ENCODE measurements at regions not wholly inside any gene's neighbourhood (a gene's known extent, or its start where the extent isn't known, plus 50 kb on each side); places are given as distances from the start of the nearest gene placed in this dataset.

- no peaks in the 10 kb centered on the region for H3K4me1 ChIP-seq (ENCODE audit: insufficient read depth)
- WGBS, 3 donors, result 9 to 14% (median 13%) methylated on average over 3 of the region's 3 CpGs
- H3K9me3 ChIP-seq, result no peaks in the 10 kb centered on the region
- intact Hi-C loops (cut with DNase I), result no loop called here
- no peaks in the 10 kb centered on the region for H3K27me3 ChIP-seq
- H3K4me3 ChIP-seq, result no peak overlapping the region
- H3K27ac ChIP-seq, result no peak overlapping the region
- no peaks in the 10 kb centered on the region for H3K36me3 ChIP-seq
- no peak for TF ChIP-seq EP300 (IDR thresholded peaks at IDR 0.05)
- DNase-seq, result no peak
Observed at GRCh38 chr4:125041372-125041930, 273.3 kb upstream of the FAT4 start.

- intact Hi-C loops (cut with DNase I), result no loop called here
- Histone ChIP-seq H3K27me3 (no peaks in the 10 kb centered on the region), H3K4me3 (no peak overlapping the region), H3K27ac (no peak overlapping the region), H3K36me3 (no peaks in the 10 kb centered on the region), H3K9me3 (no peaks in the 10 kb centered on the region), H3K4me1 (ENCODE audit: insufficient read depth) (no peaks in the 10 kb centered on the region)
- WGBS, 3 donors, result 62 to 76% (median 75%) methylated on average over 5 of the region's 5 CpGs
- no peak for TF ChIP-seq CTCF (IDR thresholded peaks at IDR 0.05)
- no peak for TF ChIP-seq POLR2A (IDR thresholded peaks at IDR 0.05)
- no peak for TF ChIP-seq EP300 (IDR thresholded peaks at IDR 0.05)
- DNase-seq, result no peak
Observed at GRCh38 chr4:125039550-125039949, 275.2 kb upstream of the FAT4 start.

- no peak overlapping the region for H3K4me3 ChIP-seq
- H3K9me3 ChIP-seq, result no peaks in the 10 kb centered on the region
- intact Hi-C loops (cut with DNase I), result no loop called here
- no peaks in the 10 kb centered on the region for H3K27me3 ChIP-seq
- no peak overlapping the region for H3K27ac ChIP-seq
- TF ChIP-seq POLR2A (IDR thresholded peaks at IDR 0.05) (no peak), CTCF (IDR thresholded peaks at IDR 0.05) (no peak), EP300 (IDR thresholded peaks at IDR 0.05) (no peak)
- 85 to 90% (median 89%) methylated on average over 6 of the region's 6 CpGs for WGBS, 3 donors
- no peak for DNase-seq
- H3K36me3 ChIP-seq, result no peaks in the 10 kb centered on the region
- no peaks in the 10 kb centered on the region for H3K4me1 ChIP-seq (ENCODE audit: insufficient read depth)
Observed at GRCh38 chr4:125022855-125023501, 291.8 kb upstream of the FAT4 start.

- Histone ChIP-seq H3K27ac (no peak overlapping the region), H3K4me1 (ENCODE audit: insufficient read depth) (no peaks in the 10 kb centered on the region), H3K4me3 (no peak overlapping the region), H3K36me3 (no peaks in the 10 kb centered on the region), H3K9me3 (no peaks in the 10 kb centered on the region), H3K27me3 (no peaks in the 10 kb centered on the region)
- intact Hi-C loops (cut with DNase I), result no loop called here
- TF ChIP-seq POLR2A (IDR thresholded peaks at IDR 0.05) (no peak), EP300 (IDR thresholded peaks at IDR 0.05) (no peak), CTCF (IDR thresholded peaks at IDR 0.05) (no peak)
- 63 to 73% (median 72%) methylated on average over 1 of the region's 1 CpG for WGBS, 3 donors
- no peak for DNase-seq
Observed at GRCh38 chr4:125021189-125021588, 293.6 kb upstream of the FAT4 start.
